ACC112 (cell line): ENCODE measurements at regions not wholly inside any gene's neighbourhood (a gene's known extent, or its start where the extent isn't known, plus 50 kb on each side); places are given as distances from the start of the nearest gene placed in this dataset.
A peak's percentile ranks its signal among the peaks of the same experiment; 100 is the strongest.
"Not testable (repeated sequence)": the region's sequence is repeated elsewhere in the genome, so short reads cannot be mapped to it uniquely, and the experiment has no call there.

Experiments
- H2AFZ ChIP-seq: fragments of 200-600 bp; sonication (generic); one replicate; pipeline ENCODE4 v1.6.0; 2017; ENCODE audit warnings: antibody characterized with exemption, low read length; ENCODE audit not compliant: unreplicated experiment
- H3K27ac ChIP-seq: fragments of 200-600 bp; sonication (generic); 2 replicates; pipeline ENCODE4 v1.5.1; 2014; ENCODE audit warnings: low read depth, mild to moderate bottlenecking, antibody characterized with exemption, low read length, moderate library complexity
- H3K27me3 ChIP-seq: fragments of 200-600 bp; sonication (generic); 2 replicates; pipeline ENCODE4 v1.6.1; 2014; ENCODE audit warnings: mild to moderate bottlenecking, antibody characterized with exemption, low read length, moderate library complexity, mixed read lengths; ENCODE audit not compliant: insufficient read depth
- H3K36me3 ChIP-seq: fragments of 200-600 bp; sonication (generic); 2 replicates; pipeline ENCODE4 v1.6.1; 2016; ENCODE audit warnings: mild to moderate bottlenecking, antibody characterized with exemption, low read length, moderate library complexity, mixed read lengths; ENCODE audit not compliant: insufficient read depth
- H3K4me1 ChIP-seq: fragments of 200-600 bp; sonication (generic); one replicate; pipeline ENCODE4 v1.6.1; 2016; ENCODE audit warnings: low read length, mixed read lengths; ENCODE audit not compliant: insufficient read depth, unreplicated experiment, control insufficient read depth
- H3K4me3 ChIP-seq: fragments of 200-600 bp; sonication (generic); 2 replicates; pipeline ENCODE4 v1.5.1; 2014; ENCODE audit warnings: mild to moderate bottlenecking, low read depth, low read length
- H3K79me2 ChIP-seq: fragments of 200-600 bp; sonication (generic); one replicate; pipeline ENCODE4 v1.6.0; 2016; ENCODE audit warnings: low read length; ENCODE audit not compliant: control insufficient read depth, unreplicated experiment, insufficient read depth

DNA sequence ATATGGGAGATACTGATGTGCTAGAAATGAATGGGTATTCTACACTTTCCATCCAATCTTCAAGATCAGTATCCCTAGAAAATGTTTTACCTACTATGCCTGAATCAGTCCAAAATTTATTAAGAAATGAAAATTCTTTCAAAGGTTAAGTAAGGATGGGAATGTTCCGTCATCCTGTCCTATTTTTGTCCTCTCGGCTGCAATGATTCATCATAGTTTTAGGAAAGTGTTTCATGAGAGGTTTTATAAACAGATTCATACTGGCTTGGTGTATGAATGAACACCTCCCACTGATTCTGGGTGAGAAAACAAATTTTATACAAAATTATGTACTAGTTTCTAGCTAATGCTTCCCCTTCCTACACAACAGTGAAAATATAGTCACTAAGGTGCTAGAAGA lies 504.6 kb upstream of the NR5A2 start:
- Histone ChIP-seq H3K27ac (peak overlapping the region; percentile 58), H3K4me3 (peak overlapping the region; percentile 16; the same call in 1 of the 2 replicates), H3K4me1 (peaks cover 14% of the 10 kb centered on the region), H3K27me3 (no peaks in the 10 kb centered on the region), H2AFZ (no peak overlapping the region), H3K36me3 (no peaks in the 10 kb centered on the region), H3K79me2 (no peaks in the 10 kb centered on the region)

- Histone ChIP-seq H3K79me2 (no peaks in the 10 kb centered on the region), H3K27me3 (no peaks in the 10 kb centered on the region), H3K4me3 (no peak overlapping the region), H3K27ac (no peak overlapping the region), H3K36me3 (no peaks in the 10 kb centered on the region), H2AFZ (no peak overlapping the region), H3K4me1 (no peaks in the 10 kb centered on the region)
These were observed 498.2 kb upstream of the NR5A2 start for GRCh38 chr1:199529324-199529723.

- H3K4me1 ChIP-seq, H2AFZ ChIP-seq, H3K4me3 ChIP-seq, H3K27me3 ChIP-seq, H3K27ac ChIP-seq, H3K79me2 ChIP-seq, H3K36me3 ChIP-seq: not testable (repeated sequence)
These were observed 494.1 kb upstream of the NR5A2 start for GRCh38 chr1:199533361-199533760.

- no peaks in the 10 kb centered on the region for H3K79me2 ChIP-seq
- H3K4me1 ChIP-seq = peaks cover 3% of the 10 kb centered on the region
- no peak overlapping the region for H3K4me3 ChIP-seq
- H3K36me3 ChIP-seq = no peaks in the 10 kb centered on the region
- no peak overlapping the region for H3K27ac ChIP-seq
- H2AFZ ChIP-seq = no peak overlapping the region
- H3K27me3 ChIP-seq = no peaks in the 10 kb centered on the region
These were observed 481.7 kb upstream of the NR5A2 start for GRCh38 chr1:199545780-199546179.

DNA sequence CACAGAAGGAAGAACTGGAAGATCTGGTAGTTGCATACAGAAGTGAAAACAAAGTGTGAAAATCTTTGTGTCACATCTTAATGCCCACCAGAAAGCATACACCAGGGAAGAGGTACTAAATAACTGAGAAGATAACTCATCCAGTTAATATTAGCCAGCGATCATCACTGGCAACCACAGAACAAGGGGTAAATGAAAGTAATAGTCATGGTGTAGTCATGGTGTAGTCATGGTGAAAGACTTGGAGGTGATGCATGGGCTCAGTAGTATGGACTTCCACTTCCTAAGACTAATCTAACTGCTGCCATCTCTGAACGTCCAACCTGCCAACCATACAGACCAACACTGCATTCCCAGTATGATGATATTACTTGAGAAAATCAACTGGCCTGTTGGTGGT lies 481.2 kb upstream of the NR5A2 start:
- Histone ChIP-seq H3K4me1 (peaks cover 3% of the 10 kb centered on the region), H3K79me2 (no peaks in the 10 kb centered on the region), H3K4me3 (no peak overlapping the region), H3K36me3 (no peaks in the 10 kb centered on the region), H3K27ac (no peak overlapping the region), H3K27me3 (no peaks in the 10 kb centered on the region), H2AFZ (no peak overlapping the region)

DNA sequence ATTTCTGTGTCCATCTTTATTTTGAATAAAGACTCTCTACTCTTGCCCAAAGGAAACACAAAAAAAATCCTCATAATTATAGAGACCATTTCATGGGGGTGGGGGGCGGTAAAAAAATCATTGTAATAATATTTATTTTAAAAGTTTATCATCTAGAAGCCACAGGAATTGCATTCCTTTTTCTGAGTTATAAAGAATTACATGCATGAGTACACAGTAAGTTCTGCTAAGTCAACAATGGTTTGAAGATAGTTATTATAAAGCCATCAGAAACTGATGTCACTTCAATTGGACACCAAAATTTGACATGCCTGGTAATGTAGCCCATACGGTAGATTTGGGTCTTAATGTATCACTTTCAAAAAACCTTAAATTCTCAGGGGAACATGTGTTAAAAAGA lies 478.1 kb upstream of the NR5A2 start:
- no peaks in the 10 kb centered on the region for H3K27me3 ChIP-seq
- H3K36me3 ChIP-seq = no peaks in the 10 kb centered on the region
- peaks cover 3% of the 10 kb centered on the region for H3K4me1 ChIP-seq
- H3K79me2 ChIP-seq = no peaks in the 10 kb centered on the region
- H3K4me3 ChIP-seq = no peak overlapping the region
- H3K27ac ChIP-seq = no peak overlapping the region
- no peak overlapping the region for H2AFZ ChIP-seq

GRCh38 chr1:199550199-199551065 lies 477.1 kb upstream of the NR5A2 start:
- no peak overlapping the region for H3K4me3 ChIP-seq

GRCh38 chr1:199551967-199552565 lies 475.4 kb upstream of the NR5A2 start:
- Histone ChIP-seq H3K36me3 (no peaks in the 10 kb centered on the region), H2AFZ (no peak overlapping the region), H3K27me3 (no peaks in the 10 kb centered on the region), H3K79me2 (no peaks in the 10 kb centered on the region), H3K4me3 (no peak overlapping the region), H3K4me1 (peaks cover 3% of the 10 kb centered on the region), H3K27ac (no peak overlapping the region)

More at GRCh38 chr1:199550199-199551065, 477.1 kb upstream of the NR5A2 start:
- Histone ChIP-seq H3K27me3 (no peaks in the 10 kb centered on the region), H3K36me3 (no peaks in the 10 kb centered on the region), H3K4me1 (peaks cover 3% of the 10 kb centered on the region), H2AFZ (no peak overlapping the region), H3K79me2 (no peaks in the 10 kb centered on the region), H3K27ac (no peak overlapping the region)

DNA sequence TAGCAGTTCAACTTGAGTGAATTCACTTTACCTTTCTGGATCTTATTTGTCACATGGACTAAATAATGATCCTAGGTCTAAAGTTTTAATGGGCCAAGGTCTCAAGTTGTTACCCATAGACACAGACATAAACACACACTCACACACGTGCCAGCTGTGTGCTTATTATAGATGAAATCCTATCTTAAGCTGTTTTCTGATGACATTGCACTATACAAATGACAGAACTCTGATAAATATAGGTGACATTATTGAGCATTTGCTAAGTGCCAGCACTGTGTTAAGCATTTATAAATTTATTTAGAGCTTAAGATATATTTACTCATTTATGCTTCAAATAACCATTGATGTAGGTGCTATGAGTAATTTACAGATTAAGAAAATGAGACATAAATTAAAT lies 474.4 kb upstream of the NR5A2 start:
- H3K27ac ChIP-seq = no peak overlapping the region

GRCh38 chr1:199561334-199561733 lies 466.2 kb upstream of the NR5A2 start:
- Histone ChIP-seq H3K36me3 (no peaks in the 10 kb centered on the region), H3K27me3 (peaks cover 4% of the 10 kb centered on the region; the same call in 1 of the 2 replicates), H3K4me1 (no peaks in the 10 kb centered on the region), H2AFZ (no peak overlapping the region), H3K79me2 (no peaks in the 10 kb centered on the region), H3K4me3 (no peak overlapping the region), H3K27ac (no peak overlapping the region)

More for the DNA sequence above, 474.4 kb upstream of the NR5A2 start:
- Histone ChIP-seq H2AFZ (no peak overlapping the region), H3K79me2 (no peaks in the 10 kb centered on the region), H3K27me3 (no peaks in the 10 kb centered on the region), H3K36me3 (no peaks in the 10 kb centered on the region), H3K4me1 (peaks cover 3% of the 10 kb centered on the region), H3K4me3 (no peak overlapping the region)

GRCh38 chr1:199573047-199573446 lies 454.5 kb upstream of the NR5A2 start:
- no peak overlapping the region for H2AFZ ChIP-seq
- H3K27me3 ChIP-seq = no peaks in the 10 kb centered on the region
- no peak overlapping the region for H3K4me3 ChIP-seq
- H3K27ac ChIP-seq = no peak overlapping the region
- H3K4me1 ChIP-seq = no peaks in the 10 kb centered on the region
- H3K79me2 ChIP-seq = no peaks in the 10 kb centered on the region
- no peaks in the 10 kb centered on the region for H3K36me3 ChIP-seq
